Loucy (cell line): ENCODE measurements at regions not wholly inside any gene's neighbourhood (a gene's known extent, or its start where the extent isn't known, plus 50 kb on each side); places are given as distances from the start of the nearest gene placed in this dataset.

Experiments
- CTCF ChIP-seq: fragments of 200-600 bp; sonication (generic); conservative IDR thresholded peaks from 2 replicates; pipeline ENCODE4 v1.5.1; 2014; ENCODE audit warnings: mild to moderate bottlenecking, antibody characterized with exemption, low read length
- EZH2phosphoT487 ChIP-seq: fragments of 200-600 bp; IDR thresholded peaks from 2 replicates; pipeline ENCODE4 v1.6.1; 2018; ENCODE audit warnings: antibody characterized with exemption, mild to moderate bottlenecking, moderate library complexity, borderline replicate concordance

- no peak for TF ChIP-seq CTCF
- no peak for TF ChIP-seq EZH2phosphoT487
Measured at GRCh38 chr2:15738943-15739342, 147.3 kb downstream of the DDX1 start.
